Stimulated activated CD4-positive, alpha-beta T cell treated with anti-CD3 and anti-CD28 coated beads, Interleukin-12 subunit alpha, Interleukin-12 subunit beta, amount 100 ng/mL, for 24 hours (primary cell): ENCODE measurements at regions not wholly inside any gene's neighbourhood (a gene's known extent, or its start where the extent isn't known, plus 50 kb on each side); places are given as distances from the start of the nearest gene placed in this dataset.

Source experiments
- DNase-seq, 2 experiments: peaks; one replicate each; pipeline ENCODE4 v3.0.0-alpha.2; 2020; ENCODE audit warnings: low read depth in 2 of 2

DNA sequence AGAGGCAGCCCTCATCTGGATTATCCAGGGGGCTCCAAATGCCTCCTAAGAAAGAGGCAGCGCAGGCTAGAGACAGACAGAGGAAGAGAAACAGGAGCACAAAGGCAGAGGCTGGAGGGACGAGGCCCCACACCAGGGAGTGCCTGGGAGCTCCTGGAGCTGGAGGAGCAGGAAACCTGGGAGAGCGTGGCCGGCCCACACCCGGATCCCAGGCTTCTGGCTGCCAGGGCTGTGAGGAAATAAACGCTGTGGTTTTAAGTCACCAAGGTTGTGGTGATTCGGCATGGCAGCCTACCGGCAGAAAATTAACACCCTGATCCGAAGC, 165.5 kb downstream of the OLFM1 start:
- no peak for DNase-seq

DNA sequence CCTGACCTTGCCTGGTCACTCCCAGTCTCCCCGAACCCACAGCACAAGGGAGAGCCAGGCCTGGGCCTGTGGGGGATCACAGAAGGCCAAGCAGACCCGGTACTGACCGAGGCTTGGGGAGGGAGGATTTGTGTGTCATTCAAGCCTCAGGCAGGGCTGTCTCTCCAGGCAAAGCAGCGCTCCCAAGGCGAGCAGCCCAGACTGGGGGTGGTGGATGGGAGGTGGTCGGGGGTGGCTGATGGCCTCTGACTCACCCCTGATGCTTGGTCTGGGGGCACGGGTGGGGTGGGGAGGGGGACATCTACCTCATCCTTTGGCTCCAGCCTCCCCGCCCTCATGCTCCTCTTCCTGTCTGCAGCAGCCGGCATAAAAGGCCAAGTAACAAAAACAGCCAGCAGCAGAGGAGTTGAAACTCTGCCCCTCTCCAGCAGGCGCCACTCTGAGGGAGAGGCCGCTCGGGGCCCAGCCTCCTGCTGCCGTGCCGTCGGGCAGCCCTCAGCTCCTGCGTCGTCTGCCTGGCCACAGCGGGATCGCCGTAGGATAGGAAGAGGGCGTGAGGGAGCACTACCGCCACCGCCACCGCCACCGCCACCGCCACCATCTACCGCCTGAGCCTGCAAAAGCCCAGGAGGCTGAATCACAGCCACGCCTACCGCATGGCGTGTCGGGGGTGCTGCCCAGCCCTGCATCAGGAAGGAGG, 166.0 kb downstream of the OLFM1 start:
- no peak for DNase-seq

DNA sequence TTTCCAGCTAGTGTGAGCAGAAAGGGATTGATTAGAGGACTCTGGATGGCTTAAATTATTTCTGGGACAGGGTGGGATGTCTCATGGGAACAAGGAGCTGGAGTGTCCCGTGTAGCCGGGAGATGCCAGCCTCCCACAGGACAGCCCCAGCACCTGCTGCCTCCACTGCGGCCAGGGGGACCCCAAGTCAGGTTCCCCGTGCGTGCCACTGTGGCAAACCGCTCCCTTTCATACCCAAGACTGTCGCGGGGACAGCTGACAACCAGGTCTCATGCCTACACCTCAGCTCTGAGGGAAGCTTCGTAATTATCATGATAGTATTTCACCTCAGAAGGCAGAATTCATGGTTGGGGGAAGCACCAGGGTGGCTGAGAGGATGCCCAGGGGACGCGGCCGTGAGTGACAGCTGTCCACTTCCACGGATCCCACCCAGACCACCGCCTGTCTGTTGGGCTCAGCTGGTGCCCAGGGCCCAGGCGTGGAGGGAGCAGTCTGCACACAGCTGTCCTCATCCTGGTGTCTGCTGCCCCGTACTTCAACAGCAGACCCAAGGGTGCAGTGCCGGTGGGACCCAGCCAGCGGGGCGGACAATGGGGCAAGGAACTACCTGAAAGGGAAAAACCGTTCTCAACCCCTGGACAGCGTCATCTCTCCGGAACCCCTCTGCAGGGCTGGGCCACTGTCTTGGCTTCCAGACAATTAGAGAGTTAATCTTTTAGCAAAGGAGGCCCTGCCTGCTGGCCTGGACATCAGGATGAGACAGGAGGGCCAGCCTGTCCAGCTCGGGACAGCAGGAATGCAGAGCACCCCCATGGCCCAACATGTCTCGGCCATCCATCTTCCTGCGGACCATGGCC, 166.9 kb downstream of the OLFM1 start:
- DNase-seq = no peak

DNA sequence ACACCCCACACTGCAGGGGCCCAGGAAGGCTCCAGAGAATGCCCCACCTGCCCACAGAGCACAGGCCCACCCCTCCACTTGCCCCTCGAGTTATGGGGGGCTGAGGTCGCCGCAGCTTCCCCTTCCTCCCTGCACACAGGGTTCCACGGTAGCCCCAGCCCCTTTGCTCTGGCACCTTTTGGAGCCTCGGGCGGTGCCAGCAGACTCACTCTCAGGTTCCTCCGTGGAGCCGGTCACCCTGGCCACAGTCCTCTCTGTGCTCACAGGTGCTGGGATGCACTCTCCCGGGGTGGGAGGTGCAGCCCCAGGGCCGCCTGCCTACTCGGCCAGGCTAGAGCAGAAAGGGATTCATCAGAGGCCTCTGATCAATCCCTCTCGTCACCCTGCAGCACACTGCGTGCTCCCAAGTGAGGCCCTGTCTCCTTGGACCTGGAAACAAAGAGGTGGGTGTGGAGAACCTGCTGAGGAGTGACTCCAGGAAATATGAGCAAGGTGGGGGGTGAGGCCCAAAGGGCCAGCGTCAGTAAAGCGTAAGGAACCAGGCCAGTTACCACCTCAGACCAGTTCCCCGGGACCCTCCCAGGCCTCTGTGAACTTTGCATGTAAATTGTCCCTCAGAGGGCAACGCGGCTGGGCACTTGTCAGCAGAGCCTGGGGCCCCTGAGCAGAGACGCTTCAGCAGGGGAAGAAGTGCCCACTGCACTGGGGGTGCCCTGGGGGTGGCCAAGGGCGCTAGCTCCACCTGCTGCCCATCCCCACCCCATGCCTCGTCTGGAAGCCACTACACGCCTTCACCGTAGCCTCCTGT, 167.8 kb downstream of the OLFM1 start:
- no peak for DNase-seq

DNA sequence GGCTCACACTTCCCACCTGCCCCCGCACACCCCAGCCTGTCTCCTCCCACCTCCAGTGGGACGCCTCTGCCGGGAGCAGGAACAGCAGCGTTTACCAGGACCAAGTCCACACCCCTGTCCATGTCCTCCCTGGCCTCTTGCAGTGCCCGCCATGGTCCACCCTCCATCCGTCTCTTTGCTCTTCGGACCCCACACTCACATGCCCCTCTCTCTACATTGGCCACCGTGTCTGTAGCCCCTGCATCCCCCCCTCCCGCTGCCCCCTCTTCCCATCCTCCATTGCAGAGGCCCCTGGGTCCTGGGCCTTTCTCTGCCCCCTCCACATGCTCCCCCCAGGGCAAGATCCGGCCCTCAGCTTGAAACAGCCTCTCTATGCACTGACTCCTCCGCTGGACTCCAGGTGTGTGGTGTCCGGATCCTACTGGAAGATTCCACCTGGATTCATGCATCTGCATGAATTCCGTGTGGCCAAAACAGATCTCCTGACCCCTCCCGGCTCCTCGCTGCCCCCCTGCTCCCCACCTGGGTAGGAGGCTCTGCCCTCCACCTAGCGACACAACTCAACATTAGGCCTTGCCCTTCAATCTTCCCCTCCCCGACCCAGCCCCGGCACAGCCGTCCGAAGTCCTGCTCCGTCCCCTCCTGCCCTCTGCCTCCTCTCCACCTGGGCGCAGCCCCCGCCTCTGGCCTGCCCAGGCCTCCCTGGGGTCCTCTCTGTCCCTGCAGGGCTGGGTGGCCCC, 168.5 kb downstream of the OLFM1 start:
- DNase-seq = no peak

DNA sequence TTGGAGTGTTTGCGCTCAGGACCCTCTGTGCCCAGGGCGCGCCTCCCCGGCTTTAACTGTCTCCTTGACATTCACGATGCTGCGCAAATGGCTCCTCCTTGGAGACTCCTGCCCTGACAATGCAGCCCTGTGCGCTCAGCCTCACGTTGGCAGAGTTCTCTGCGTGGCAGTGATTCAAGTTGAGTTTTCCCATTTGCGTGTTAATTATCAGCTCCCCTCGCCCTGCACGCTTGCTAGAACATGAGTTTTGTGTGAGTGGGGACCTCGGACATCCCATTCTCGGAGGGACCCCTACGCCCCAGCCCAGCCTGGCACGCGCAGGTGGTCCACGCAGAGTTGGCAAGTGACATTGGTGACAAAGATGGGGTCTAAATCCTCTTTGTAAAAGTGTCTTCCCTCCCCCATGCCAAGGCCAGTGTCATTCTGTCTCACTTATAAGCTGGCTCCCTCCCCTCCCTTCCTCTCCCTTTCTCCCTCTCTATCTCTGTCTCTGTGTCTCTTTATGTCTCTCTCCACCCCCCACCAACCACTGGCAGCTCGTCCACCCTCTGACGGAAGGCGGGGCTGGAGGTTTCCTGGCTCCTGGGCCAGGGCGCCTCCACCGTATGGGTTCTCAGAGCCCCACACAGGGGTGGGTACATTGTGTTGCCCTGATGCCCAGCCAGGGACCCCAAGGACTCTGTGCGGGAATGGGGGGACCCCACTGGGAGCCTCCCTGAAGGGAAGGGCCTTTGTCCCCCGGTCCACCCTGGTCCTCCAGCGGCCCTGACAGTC, 169.3 kb downstream of the OLFM1 start:
- no peak for DNase-seq

DNA sequence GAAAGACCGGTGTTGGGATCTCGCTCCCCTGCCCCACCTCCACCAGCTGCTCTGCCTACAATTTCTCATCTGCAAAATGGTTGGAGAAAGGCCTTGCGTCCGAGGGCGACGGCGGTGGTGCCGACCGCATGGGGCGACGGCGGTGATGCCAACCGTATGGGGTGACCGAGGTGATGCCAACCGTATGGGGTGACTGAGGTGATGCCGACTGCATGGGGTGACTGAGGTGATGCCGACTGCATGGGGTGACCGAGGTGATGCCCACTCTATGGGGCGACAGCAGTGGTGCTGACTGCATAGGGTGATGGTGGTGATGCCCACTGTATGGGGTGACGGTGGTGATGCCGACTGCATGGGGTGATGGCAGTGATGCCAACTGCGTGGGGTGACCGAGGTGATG, 171.0 kb downstream of the OLFM1 start:
- DNase-seq = no peak

DNA sequence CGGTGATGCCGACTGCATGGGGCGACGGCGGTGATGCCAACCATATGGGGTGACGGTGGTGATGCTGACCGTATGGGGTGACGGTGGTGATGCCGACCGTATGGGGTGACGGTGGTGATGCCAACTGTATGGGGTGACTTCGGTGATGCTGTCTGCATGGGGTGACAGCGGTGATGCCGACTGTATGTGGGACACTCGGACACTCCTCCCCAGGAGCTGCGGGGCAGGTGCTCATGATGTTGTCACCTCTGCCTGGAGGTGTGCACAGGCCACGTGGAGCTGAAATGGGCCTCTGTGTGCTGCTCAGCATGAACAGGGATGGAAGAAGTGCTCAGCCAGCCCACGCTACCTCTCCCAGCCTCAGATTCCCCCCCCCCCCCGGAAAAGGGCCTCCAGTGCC, 171.8 kb downstream of the OLFM1 start:
- no peak for DNase-seq

DNA sequence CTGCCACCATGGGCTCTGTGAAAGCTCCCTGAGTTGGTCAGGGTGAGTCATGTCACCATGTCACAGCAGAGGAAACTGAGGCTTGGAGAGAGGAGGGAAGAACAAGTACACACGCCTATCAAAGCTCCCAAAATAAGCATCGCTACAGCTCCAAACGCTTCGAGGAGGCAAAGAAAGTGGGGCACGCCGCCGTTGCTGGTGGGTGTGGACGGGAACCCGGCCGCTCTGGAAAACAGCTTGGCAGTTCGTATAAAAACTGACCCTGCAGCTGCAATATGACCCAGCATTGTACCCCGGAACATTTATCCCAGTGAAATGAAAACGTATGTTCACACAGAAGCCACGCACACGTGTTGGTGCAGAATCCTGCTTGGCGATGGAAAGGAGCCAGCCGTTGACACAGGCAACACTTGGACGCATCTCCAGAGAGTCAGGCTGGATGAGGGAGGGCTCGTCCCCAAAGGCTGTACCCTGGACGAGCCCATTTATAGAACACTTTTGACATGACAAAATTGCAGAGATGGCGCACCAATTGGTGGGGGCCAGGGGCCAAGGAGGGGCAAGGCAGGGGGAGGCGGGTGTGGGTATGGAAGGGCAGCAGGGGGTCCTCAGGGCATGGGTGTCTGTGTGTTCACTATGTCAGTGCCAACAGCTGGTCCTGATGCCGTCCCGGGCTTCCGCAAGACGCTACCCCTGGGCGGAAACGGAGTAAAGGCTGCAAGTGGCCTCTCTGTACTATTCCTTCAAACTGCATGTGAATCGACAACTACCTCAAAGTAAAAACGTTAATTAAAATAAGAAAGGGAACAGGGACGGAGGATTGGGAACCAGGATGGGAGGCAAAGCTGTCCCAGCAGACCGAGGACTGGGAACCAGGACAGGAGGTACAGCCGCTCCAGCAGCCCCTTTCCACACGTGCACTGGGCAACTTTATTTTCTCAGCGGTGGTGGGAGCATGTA, 173.0 kb downstream of the OLFM1 start:
- no peak for DNase-seq

DNA sequence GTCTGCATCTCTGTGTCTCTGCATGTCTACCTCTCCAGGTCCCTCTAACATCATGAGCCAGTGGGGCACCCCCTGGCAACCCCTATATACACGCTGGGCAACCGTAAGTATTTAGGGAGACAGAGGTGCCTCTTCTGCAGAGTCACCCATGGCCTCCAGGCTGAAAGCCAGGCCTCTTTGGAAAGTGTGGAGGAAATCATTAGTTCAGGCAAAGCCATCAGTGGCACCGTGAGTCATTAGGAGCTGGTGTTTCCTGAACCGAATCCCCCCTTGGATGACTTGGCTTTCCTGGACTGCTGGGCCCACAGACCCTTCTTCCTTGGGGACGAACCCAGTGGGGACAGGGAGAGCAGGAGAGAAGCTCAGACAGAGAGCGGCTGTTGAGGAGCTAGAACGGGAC, 174.8 kb downstream of the OLFM1 start:
- no peak for DNase-seq

DNA sequence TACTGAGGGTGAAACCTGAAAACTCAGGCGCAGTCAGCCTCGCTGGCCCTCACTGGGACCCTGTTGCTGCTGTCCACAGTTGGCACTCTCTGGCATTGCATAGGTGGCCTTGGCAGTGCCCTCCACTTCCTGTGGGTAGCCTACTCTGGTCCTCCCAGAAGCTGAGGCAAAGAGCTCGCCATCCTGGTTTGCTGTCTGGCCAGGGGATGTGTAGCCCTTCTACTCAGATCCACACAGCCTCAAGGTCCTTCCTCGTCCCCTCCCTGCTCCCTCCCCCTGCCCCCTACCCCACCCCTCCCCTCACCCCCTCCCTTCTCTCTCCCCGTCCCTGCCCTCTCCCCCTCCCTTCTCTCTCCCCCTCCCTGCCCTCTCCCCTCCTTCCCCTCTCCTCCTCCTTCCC, 176.0 kb downstream of the OLFM1 start:
- no peak for DNase-seq

DNA sequence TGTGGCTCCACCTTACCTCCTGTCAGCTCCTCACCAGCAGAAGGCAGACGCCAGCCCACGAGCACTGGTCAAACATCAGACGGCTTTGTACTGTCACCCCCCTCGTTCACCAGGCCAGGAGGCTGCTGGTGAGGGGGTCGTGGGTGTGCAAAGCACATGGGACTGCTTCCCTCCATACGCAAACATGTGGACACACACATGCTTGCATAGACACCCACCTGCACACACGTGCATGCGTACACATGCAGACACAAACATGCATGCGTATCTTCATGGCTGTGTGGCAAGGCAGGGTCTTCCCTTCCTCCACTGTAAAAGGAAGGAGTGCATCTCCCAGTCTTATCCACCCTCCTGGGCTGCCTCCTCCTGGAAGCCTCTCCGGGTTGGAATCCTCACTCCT, 178.5 kb downstream of the OLFM1 start:
- no peak for DNase-seq

DNA sequence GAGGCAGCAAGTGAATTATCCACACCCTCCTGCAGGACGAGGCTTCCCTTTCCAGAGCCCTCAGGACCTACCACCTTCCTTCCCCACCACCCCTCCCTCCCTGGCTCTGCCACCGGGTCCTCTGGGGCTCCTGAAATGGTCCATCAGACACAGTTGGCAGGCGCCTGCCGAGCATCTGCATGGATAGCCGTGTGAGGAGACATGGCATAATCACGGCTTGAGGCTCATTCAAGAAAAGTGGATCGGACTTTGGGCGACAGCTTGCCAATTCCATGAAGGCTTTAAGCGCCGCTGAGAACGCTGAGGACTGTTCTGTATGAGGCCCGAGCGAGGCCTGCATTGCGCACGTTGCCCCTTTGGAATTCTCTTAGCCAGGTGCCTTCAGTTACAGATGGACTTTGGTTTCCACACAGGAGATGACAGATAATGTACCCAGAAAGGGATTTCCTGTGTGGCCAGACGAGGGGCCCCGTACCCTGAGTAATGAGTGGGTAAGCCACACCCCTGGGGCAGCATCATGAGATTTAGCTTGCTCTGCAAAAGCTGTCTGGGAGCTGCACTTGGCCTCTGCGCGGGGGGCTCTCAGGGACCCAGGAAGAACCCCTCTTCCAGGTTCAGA, 179.8 kb downstream of the OLFM1 start:
- no peak for DNase-seq

DNA sequence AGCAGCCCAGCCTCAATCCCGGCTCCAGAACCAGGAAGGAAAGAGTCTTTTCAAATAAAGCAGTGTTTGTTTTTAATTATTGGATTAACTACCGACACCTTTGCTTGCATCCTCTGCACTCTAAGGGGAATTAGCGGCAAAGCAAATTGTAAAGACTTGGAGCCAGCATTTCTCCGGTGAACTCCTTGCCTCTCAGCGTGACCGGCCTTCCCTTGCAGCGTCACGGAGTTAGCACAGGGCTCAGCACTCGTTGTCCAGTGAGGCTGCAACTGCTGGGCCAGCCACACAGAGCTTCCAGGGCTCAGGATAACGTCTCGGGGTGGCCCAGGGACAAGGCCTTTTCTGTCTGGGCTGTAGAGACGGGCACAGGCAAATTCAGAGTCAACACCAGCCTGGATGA, 180.6 kb downstream of the OLFM1 start:
- DNase-seq = no peak

DNA sequence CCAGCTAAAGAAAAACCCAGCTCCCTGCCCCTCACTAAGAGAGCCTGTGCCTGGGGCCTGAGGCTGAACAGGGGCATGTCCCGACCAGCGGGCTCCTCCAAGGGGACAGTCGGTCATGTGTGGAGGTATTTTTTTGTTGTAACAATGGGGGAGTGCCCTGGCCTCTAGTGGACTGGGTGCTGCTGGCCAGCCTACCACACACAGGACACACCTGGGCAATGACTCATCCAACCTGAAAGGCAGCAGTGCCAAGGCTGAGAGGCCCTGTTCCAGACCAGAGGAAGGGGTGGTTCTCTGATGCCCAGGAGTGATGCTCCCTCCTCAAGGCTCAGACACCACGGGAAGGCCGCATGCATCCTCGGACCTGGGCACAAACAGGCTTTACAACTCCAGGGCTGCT, 181.5 kb downstream of the OLFM1 start:
- no peak for DNase-seq

DNA sequence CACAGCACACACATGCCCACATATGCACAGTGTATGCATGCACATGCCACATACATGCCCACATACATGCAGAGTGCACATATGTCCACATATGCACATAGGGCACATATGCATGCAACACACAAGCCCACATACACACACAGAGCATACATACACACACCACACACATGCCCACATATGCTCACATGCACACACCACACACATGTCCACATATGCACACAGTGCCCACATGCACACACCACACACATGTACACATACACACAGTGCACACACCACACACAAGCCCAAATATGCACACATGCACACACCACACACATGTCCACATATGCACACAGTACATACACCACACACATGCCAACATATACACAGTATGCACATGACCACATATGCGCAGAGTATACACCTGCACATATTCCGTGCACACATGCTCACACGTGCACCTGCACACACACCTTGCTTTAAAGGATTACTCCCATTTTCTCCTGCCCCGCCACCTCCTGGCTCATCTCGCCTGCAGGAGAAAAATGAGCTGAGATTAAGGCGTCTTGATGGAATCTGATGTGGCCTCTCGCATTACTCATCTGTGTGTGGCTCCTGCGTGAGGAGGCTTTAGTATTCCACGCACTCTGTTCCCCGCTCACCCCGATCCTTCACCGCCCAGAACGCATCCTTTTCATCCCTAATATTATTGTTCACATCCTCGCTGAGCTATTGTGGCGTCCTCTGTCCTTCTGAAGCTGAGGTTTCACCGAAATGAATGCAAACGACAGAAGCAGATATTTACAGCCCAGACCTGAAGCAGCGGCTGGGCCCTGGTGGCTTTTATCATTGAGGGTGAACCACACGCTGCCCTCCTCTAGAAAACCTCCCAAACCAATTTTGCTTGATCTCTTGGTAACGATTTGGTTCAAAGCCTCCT, 182.7 kb downstream of the OLFM1 start:
- DNase-seq = no peak

DNA sequence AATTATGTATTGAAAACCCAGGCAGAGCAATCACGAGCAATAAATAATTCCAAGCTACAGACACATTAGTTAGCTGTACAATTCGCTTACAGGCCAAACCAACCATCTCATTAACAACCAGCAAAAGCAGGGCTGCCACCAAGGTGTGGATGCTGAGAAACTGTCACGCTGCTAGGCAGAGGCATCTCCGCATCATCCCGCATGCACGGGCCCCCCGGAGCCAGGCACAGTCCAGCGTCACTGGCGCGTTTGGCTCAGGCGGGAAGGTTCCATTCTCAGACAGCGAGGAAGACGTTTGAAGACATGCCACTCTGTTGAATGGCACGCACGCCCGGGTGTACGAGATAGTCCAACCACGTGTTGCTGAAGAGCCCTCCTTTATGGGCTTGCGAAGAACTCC, 184.0 kb downstream of the OLFM1 start:
- no peak for DNase-seq

DNA sequence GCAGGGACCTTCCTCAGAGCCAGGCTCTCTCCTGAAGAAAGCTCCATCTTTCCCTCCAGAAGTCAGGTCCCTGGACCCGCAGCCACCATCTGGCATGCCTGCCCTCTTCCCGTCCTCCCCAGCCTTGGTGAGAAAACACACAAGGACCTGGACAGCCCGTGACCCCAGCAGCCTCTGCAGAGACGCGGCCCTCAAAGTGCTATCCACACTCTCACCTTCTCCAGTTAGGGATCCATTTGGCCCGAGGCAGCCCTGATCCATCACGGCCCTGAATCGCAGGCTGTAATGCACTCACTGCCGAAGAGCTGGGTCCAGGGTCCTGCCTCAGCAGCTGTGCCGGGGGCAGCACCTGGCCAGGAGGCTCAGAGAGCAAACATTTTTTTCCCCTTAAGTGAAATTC, 185.1 kb downstream of the OLFM1 start:
- no peak for DNase-seq

DNA sequence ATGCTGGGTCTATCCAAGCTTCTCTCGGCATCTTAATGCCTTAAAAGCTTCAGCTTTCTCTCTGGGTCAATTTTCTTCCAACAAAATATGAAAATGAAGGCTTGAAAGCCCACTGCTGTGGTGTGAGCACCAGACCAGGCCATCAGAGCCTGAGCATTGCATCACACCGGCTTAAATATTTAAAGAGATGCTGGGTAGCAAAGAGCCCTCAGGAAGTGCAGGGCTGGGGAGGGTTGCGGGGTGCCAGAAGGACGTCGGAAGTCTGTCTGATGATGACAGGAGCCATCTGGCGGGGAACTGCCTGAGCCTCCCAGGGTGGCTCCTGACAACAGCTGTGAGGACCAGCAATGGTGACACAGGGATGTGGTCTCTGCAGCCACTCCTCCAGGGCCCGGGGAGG, 185.5 kb downstream of the OLFM1 start:
- no peak for DNase-seq
